GM10266 (cell line): ENCODE measurements at regions not wholly inside any gene's neighbourhood (a gene's known extent, or its start where the extent isn't known, plus 50 kb on each side); places are given as distances from the start of the nearest gene placed in this dataset.
"Not testable (repeated sequence)": the region's sequence is repeated elsewhere in the genome, so short reads cannot be mapped to it uniquely, and the experiment has no call there.

Source experiments
- DNase-seq: peaks from one replicate; pipeline ENCODE4 v3.0.0; 2012; ENCODE audit errors: extremely low spot score
- TF ChIP-seq, protein P1 (sequence below): IDR thresholded peaks from 2 replicates; pipeline ENCODE4 v1.5.1; 2012; ENCODE audit warnings: mild to moderate bottlenecking, low read depth; ENCODE audit not compliant: control insufficient read depth, insufficient read depth; ENCODE audit errors: missing control alignments

DNA sequence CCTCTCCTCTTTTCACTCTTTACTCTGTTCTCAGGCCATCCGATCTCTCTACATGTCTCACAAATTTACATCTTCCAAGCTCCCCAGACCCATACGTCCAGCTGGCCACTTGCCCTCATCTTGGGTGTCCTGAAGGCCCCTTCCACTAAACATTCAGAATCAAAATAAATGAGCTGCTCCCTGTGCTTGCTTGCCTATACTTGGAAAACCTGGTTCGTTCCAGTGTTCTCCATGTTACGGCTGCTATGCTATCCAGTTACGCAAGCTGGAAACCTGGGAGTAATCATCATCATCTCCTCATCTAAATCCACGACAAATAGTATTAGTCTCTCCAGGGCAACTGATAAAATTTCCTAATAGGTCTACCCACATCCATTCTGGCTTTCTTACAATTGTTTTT, 165.0 kb upstream of the FBXL17 start:
- TF ChIP-seq, protein P1, sequence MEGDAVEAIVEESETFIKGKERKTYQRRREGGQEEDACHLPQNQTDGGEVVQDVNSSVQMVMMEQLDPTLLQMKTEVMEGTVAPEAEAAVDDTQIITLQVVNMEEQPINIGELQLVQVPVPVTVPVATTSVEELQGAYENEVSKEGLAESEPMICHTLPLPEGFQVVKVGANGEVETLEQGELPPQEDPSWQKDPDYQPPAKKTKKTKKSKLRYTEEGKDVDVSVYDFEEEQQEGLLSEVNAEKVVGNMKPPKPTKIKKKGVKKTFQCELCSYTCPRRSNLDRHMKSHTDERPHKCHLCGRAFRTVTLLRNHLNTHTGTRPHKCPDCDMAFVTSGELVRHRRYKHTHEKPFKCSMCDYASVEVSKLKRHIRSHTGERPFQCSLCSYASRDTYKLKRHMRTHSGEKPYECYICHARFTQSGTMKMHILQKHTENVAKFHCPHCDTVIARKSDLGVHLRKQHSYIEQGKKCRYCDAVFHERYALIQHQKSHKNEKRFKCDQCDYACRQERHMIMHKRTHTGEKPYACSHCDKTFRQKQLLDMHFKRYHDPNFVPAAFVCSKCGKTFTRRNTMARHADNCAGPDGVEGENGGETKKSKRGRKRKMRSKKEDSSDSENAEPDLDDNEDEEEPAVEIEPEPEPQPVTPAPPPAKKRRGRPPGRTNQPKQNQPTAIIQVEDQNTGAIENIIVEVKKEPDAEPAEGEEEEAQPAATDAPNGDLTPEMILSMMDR, result no peak
- no peak for DNase-seq

DNA sequence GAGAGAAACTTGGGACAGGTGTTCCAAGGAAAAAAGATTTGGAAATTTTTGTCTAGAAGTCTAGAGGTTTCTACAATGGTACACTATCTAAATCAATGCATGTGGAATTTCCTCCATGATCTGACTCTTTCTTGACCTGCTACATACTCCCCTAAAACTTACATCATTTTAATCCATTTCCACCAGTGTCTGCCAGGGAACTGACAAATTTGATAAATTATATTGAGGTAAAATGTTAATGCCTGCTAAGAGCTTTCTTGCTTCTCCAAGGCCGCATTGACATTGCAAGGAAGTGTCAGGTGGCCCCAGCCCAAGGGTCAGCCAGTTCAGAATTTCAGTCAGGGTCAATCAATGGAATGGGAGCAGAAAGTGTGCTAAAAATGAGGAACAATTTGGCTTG, 163.4 kb upstream of the FBXL17 start:
- TF ChIP-seq, protein P1, result no peak
- DNase-seq, result no peak

DNA sequence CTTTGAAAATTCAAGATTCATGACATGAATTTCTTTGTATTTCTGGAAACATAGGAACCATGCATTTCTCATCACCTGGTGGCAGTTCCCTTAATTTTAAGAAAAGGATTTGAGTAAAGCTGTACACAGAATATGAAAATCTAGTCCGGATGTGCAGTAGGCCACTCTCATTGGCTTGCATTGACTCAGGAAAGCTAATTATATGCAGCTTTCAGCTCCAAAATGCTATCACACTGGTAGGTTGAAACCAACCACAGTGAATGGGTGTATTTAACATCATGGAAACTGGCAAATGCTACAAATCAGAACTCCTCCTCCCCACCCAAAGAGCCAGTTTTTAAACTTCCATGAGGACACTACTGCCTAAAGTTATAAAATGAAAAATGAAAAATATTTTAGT, 161.6 kb upstream of the FBXL17 start:
- TF ChIP-seq, protein P1, result no peak

DNA sequence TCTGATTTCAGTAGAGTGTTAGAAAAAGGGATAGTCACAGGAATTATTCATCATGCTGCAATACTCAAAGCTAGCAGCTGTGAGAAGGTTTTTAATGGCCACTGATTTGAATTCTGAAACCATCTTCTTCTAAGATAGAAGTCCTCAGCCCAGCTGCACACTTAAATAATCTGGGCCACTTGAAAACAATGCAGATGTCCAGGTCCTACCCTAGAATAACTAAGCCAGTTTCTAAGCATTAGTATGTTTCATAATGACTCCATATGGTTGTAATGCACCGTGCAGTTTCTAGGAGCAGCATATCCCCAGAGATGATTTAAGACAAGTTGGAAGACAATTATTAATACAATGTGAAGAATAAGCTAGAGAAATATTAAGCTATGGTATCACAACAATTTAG, 159.9 kb upstream of the FBXL17 start:
- TF ChIP-seq, protein P1, result no peak
- no peak for DNase-seq

More for the DNA sequence above, 161.6 kb upstream of the FBXL17 start:
- no peak for DNase-seq

DNA sequence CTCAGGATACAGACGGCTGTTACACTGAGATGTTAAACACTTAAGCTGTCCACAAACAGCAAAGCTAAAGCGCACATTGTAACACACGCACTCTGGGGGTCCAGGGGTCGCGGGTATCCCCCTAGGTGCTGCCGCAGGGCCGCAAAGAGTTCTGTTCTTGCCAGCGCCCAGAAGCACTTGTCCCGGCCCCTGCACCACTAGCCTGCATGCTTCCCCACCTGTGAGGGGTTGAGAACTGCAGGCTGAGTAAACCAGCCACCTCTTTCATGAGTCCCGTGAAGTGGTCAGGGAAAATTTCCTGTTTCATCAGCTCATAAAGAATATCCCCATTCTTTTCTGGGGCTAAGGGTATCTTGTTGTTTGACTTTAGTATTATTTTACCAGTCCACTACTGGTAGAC, 154.4 kb upstream of the FBXL17 start:
- DNase-seq, result no peak
- TF ChIP-seq, protein P1, result no peak

DNA sequence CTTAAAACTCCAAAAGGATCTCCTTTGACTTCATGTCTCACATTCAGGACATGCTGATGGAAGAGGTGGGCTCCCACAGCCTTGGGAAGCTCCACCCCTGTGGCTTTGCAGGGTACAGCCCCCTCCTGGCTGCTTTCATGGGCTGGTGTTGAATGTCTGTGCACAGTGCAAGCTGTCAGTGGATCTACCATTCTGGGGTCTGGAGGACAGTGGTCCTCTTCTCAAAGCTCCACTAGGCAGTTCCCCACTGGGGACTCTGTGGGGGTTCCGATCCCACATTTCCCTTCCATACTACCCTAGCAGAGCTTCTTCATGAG, 150.2 kb upstream of the FBXL17 start:
- not testable (repeated sequence) for DNase-seq

DNA sequence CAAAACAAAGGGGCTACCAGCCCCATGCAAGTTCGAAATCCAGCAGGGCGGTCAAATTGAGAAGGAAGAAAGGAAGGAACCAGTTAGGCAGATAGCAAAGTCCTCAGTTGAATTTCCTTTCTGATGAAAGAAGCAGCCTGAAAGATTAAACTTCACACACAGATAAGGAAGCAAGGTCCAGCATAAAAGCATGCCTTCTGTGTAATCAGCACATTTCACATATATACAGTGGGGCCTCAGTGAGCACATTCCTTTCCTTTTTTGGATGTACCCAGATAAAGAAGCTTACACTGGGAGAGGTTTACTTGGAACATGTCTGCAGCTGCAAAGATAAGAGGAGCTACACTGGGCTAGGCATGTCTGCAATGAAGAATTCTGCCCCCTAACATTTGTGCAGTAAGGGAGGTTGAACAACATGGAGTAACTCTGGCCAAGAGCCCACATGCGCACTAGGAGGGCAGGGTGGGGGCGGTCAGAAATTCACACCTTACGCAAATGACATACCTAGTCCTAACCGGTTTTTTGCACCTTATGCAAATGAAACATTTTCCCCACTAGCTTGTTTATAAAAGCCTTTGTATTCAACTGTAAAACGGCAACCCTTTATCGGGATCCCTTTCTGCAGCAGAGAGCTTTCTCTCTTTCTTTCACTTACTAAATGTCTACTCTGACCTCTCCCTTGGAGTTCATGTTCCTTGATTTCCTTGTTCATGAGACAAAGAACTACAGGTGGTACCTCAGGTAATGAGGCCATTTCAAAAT, 149.7 kb upstream of the FBXL17 start:
- DNase-seq, result no peak
- TF ChIP-seq, protein P1, result no peak

DNA sequence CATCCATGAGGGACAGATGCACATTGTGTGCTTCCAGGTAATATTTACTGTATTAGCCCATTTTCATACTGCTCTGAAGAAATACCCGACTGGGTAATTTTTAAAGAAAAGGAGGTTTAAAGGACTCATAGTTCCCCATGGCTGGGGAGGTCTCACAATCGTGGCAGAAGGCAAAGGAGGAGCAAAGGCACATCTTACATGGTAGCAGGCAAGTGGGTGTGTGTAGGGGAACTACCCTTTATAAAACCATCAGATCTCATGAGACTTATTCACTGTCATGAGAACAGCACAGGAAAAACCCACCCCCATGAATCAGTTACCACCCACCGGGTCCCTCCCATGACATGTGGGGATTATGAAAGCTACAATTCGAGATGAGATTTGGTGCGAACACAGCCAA, 148.8 kb upstream of the FBXL17 start:
- TF ChIP-seq, protein P1, result no peak
- DNase-seq, result no peak
